Stomach (tissue), 4 donors: ENCODE measurements at regions not wholly inside any gene's neighbourhood (a gene's known extent, or its start where the extent isn't known, plus 50 kb on each side); places are given as distances from the start of the nearest gene placed in this dataset.
"Not testable (repeated sequence)": the region's sequence is repeated elsewhere in the genome, so short reads cannot be mapped to it uniquely, and the experiment has no call there.

Source experiments
- CTCF ChIP-seq, 7 experiments: fragments of 450-650 bp in 4 of 7; fragments of 200-600 bp in 3 of 7; sonication (generic) in 3 of 7; IDR thresholded peaks; one replicate each; pipeline ENCODE4 v1.5.1; 2016 to 2019; ENCODE audit warnings: antibody characterized with exemption in 7 of 7, control low read depth in 2 of 7, mild to moderate bottlenecking in 1 of 7
- POLR2A ChIP-seq, 4 donors: fragments of 450-650 bp; IDR thresholded peaks; one replicate each; pipeline ENCODE4 v1.6.1; 2016; ENCODE audit warnings: antibody characterized with exemption in 4 of 4, control low read depth in 2 of 4, mild to moderate bottlenecking in 1 of 4, moderate library complexity in 1 of 4
- POLR2AphosphoS5 ChIP-seq, 3 donors: sonication (generic); formaldehyde crosslinking; IDR thresholded peaks; one replicate each; pipeline ENCODE4 v1.6.1; 2016; ENCODE audit warnings: antibody characterized with exemption in 3 of 3

GRCh38 chr11:67774175-67774574 is 99.8 kb upstream of the ALDH3B2 start:
- TF ChIP-seq CTCF, POLR2AphosphoS5, POLR2A (IDR thresholded peaks at IDR 0.05): not testable (repeated sequence)
